ENCODE measurements at regions not wholly inside any gene's neighbourhood (a gene's known extent, or its start where the extent isn't known, plus 50 kb on each side); places are given as distances from the start of the nearest gene placed in this dataset.

DNA sequence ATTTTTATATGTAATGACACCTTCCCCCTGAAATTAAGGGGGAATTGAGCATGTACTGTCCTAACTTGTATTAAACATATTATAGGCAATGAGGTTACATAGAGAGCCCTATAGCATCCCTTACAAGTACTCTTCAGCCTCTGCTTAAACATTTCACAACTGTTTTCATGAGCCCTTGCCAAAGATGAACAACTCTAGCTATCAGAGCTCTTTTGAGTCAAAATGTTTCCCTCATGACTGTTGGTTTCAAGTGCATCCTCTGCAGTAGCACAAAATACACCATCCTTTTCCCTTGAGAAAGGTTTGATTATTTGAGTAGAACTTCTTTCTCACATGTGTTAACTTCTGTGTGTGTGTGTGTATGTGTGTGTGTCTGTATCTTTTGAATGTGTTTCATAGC, 1157.6 kb upstream of the CELF2 start:
- Histone ChIP-seq H3K36me3 (ENCODE audit: control insufficient read depth, insufficient read depth, low read length) (no peaks in the 10 kb centered on the region), H3K27me3 (ENCODE audit: control insufficient read depth, insufficient read depth, low read length) (no peaks in the 10 kb centered on the region), H3K4me3 (ENCODE audit: low read depth, low read length) (no peak overlapping the region)
- TF ChIP-seq, protein P1, sequence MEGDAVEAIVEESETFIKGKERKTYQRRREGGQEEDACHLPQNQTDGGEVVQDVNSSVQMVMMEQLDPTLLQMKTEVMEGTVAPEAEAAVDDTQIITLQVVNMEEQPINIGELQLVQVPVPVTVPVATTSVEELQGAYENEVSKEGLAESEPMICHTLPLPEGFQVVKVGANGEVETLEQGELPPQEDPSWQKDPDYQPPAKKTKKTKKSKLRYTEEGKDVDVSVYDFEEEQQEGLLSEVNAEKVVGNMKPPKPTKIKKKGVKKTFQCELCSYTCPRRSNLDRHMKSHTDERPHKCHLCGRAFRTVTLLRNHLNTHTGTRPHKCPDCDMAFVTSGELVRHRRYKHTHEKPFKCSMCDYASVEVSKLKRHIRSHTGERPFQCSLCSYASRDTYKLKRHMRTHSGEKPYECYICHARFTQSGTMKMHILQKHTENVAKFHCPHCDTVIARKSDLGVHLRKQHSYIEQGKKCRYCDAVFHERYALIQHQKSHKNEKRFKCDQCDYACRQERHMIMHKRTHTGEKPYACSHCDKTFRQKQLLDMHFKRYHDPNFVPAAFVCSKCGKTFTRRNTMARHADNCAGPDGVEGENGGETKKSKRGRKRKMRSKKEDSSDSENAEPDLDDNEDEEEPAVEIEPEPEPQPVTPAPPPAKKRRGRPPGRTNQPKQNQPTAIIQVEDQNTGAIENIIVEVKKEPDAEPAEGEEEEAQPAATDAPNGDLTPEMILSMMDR (IDR thresholded peaks at IDR 0.05; ENCODE audit: insufficient read depth, low read length, poor library complexity, severe bottlenecking), result no peak
- DNase-seq (ENCODE audit: low read depth), result no peak

DNA sequence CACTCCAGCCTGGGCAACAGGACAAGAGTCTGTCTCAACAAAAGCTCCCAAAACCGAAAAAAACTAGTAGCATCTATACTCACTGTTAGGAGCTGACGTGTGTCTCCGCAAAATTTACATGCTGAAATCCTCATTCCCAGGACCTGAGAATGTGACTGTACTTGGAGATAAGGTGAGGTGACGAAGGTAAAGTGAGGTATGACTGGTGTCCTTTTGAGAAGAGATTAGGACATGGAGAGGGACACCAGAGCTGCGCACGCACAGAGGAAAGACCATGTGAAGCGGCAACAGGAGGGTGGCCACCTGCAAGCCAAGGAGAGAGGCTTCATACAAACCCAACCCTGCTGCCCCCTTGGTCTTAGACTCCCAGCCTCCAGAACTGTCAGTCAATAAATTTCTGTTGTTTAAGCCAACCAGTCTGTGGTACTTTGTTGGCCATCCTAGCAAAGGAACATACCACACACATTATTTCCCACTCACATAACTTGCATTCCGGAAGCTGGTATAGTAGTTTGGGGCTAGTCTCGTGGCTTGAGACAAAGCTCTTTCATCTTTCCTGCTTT, 1154.0 kb upstream of the CELF2 start:
- no peak for DNase-seq (ENCODE audit: low read depth)
- H3K4me3 ChIP-seq (ENCODE audit: low read depth, low read length), result no peak overlapping the region
- no peaks in the 10 kb centered on the region for H3K36me3 ChIP-seq (ENCODE audit: control insufficient read depth, insufficient read depth, low read length)
- TF ChIP-seq, protein P1 (IDR thresholded peaks at IDR 0.05; ENCODE audit: insufficient read depth, low read length, poor library complexity, severe bottlenecking), result no peak
- H3K27me3 ChIP-seq (ENCODE audit: control insufficient read depth, insufficient read depth, low read length), result no peaks in the 10 kb centered on the region

DNA sequence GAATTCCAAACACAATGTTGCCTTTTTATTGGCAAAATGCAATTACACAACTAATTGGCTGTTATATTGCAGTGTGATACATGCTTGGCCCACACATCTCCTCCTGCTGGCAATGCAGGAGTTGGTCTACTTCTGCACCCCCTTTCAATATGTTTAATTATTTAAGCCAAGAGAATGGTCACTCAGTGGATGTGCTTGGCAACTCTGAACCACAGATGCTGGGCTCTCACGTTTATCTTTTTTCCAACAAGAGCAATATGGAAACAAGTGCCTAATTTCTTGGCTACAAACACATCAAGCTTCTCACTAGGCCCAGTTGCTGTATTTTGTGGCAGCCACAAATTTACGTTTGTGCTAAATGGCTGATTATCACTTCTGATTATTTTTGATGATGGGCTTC, 1149.2 kb upstream of the CELF2 start:
- Histone ChIP-seq H3K27me3 (ENCODE audit: control insufficient read depth, insufficient read depth, low read length) (no peaks in the 10 kb centered on the region), H3K4me3 (ENCODE audit: low read depth, low read length) (no peak overlapping the region), H3K36me3 (ENCODE audit: control insufficient read depth, insufficient read depth, low read length) (no peaks in the 10 kb centered on the region)
- TF ChIP-seq, protein P1 (IDR thresholded peaks at IDR 0.05; ENCODE audit: insufficient read depth, low read length, poor library complexity, severe bottlenecking), result no peak
- DNase-seq (ENCODE audit: low read depth), result no peak

DNA sequence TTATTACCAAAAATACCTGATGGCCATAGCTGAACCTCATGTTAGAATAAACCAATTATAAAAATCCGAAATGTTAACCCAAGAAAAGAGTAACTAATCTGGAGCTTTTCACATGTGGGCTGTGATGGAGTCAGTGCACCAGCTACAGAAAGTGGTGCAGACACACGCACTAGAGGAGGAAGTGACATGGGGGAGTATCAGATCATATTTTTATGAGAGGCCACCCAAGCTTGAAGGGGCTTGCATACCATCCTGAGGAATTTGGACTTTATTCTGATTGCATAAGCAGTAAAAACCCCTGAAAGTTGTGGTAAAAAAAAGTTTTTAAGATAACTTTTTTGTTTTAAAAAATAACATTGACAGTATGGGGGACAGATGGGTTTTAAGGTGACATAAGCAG, 1148.5 kb upstream of the CELF2 start:
- no peak for DNase-seq (ENCODE audit: low read depth)
- Histone ChIP-seq H3K36me3 (ENCODE audit: control insufficient read depth, insufficient read depth, low read length) (no peaks in the 10 kb centered on the region), H3K27me3 (ENCODE audit: control insufficient read depth, insufficient read depth, low read length) (no peaks in the 10 kb centered on the region), H3K4me3 (ENCODE audit: low read depth, low read length) (no peak overlapping the region)
- TF ChIP-seq, protein P1 (IDR thresholded peaks at IDR 0.05; ENCODE audit: insufficient read depth, low read length, poor library complexity, severe bottlenecking), result no peak

DNA sequence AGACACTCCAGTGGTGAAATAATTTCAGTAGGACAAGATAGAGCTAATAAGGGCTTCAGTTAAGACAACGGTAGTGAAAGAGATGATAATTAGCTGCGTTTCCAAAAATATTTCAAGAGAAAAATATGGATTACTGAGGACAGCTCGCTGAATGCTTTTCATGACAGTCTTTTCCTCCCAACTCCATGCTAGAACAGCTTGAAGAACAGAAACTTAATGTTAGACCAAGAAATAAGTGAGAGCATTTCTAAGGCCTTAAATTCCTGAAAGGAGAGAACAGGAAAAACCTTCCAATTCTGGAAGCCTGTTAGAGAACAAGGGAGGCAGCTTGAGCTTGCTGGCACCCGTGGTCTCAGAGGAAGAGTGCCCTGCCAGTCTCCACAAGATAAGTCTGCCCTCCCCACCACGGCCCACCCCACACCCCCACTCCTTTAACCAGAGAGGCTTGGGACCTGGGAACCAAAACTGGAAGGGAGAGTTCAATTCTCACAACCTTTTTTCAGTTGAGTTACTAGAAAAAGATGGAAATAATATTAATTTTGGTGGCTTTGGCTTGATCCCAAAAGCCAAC, 1148.0 kb upstream of the CELF2 start:
- TF ChIP-seq, protein P1 (IDR thresholded peaks at IDR 0.05; ENCODE audit: insufficient read depth, low read length, poor library complexity, severe bottlenecking), result no peak
- no peaks in the 10 kb centered on the region for H3K27me3 ChIP-seq (ENCODE audit: control insufficient read depth, insufficient read depth, low read length)
- H3K4me3 ChIP-seq (ENCODE audit: low read depth, low read length), result no peak overlapping the region
- H3K36me3 ChIP-seq (ENCODE audit: control insufficient read depth, insufficient read depth, low read length), result no peaks in the 10 kb centered on the region
- no peak for DNase-seq (ENCODE audit: low read depth)

DNA sequence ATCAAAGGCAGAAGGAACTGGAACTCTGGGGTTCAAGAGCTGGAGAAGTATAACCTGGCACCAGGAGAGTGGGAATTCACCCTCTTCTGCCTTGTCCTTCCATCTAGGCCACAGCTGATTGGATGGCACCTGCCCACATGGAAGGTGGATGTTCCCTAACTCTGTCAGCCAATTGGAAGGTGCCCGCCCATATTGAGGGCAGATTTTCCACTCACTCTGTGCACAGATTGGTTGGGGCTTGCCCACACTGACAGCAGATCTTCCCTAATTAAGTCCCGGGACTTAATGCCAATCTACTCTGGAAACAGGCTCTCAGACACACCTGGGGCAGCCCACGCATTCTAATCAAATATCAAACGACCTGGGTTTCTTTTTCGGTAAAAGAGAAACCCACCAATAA, 1142.3 kb upstream of the CELF2 start:
- no peak overlapping the region for H3K4me3 ChIP-seq (ENCODE audit: low read depth, low read length)
- DNase-seq (ENCODE audit: low read depth), result no peak
- H3K36me3 ChIP-seq (ENCODE audit: control insufficient read depth, insufficient read depth, low read length), result no peaks in the 10 kb centered on the region
- TF ChIP-seq, protein P1 (IDR thresholded peaks at IDR 0.05; ENCODE audit: insufficient read depth, low read length, poor library complexity, severe bottlenecking), result no peak
- H3K27me3 ChIP-seq (ENCODE audit: control insufficient read depth, insufficient read depth, low read length), result no peaks in the 10 kb centered on the region

Measured in kidney epithelial cell (primary cell).